ENCODE measurements at regions not wholly inside any gene's neighbourhood (a gene's known extent, or its start where the extent isn't known, plus 50 kb on each side); places are given as distances from the start of the nearest gene placed in this dataset.

DNA sequence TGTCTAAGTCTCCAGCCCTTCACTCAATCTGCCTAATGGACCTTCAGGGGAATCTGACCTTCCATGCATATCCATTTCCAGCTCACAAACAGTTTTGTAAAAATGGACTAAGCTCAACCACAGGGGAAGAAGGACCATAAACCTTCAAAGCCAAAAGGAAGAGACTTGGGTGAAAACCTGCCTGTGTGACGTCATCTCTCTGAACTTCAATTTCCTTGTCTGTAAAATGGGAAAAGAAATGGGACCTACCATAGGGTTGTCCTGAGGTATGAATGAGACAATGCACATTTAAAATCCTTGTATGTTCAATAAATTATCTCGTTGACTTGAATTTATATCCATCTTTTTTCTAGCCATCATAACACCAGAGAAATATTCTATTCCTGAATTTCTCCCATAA is 370.7 kb downstream of the INSC start:
- no peaks in the 10 kb centered on the region; a peak in 1 of 4 replicates for H3K4me1 Mint-ChIP-seq
- no peak overlapping the region for H2BK12ac ChIP-seq (ENCODE audit: insufficient read length, low read depth, low read length)
- no peak overlapping the region for H3K23ac ChIP-seq (ENCODE audit: insufficient read length, low read depth, low read length)
- no peak overlapping the region for H2AK5ac ChIP-seq (ENCODE audit: insufficient read length, low read length)
- H3K27ac Mint-ChIP-seq: no peak overlapping the region
- H3T11ph ChIP-seq (ENCODE audit: low read length): no peak overlapping the region
- no peak overlapping the region for H4K91ac ChIP-seq (ENCODE audit: insufficient read length, low read depth, low read length)
- H2BK5ac ChIP-seq (ENCODE audit: insufficient read length, low read length): no peak overlapping the region
- H2AFZ ChIP-seq (ENCODE audit: low read length): no peak overlapping the region
- no peaks in the 10 kb centered on the region for H3K23me2 ChIP-seq (ENCODE audit: insufficient read length, low read depth, low read length, poor library complexity, severe bottlenecking)
- no peak overlapping the region for H3K18ac ChIP-seq (ENCODE audit: insufficient read length, low read depth, low read length)
- H4K5ac ChIP-seq (ENCODE audit: insufficient read length, low read depth, low read length): no peak overlapping the region
- H2BK120ac ChIP-seq (ENCODE audit: low read depth, low read length, poor library complexity, severe bottlenecking): no peak overlapping the region
- no peaks in the 10 kb centered on the region for H4K20me1 ChIP-seq (ENCODE audit: control insufficient read depth, insufficient read depth, insufficient read length)
- H2BK15ac ChIP-seq (ENCODE audit: low read depth, low read length): no peak overlapping the region
- no peak overlapping the region for H3K9ac ChIP-seq (ENCODE audit: extremely low read depth, insufficient read length, low read length)
- peaks cover 3% of the 10 kb centered on the region for H3K27me3 Mint-ChIP-seq (ENCODE audit: low read depth)
- no peak for DNase-seq
- H4K8ac ChIP-seq (replicated peaks; ENCODE audit: insufficient read length, low read depth, low read length): no peak overlapping the region
- H3K56ac ChIP-seq (ENCODE audit: insufficient read length, low read depth, low read length): no peak overlapping the region
- TF ChIP-seq, protein P1, sequence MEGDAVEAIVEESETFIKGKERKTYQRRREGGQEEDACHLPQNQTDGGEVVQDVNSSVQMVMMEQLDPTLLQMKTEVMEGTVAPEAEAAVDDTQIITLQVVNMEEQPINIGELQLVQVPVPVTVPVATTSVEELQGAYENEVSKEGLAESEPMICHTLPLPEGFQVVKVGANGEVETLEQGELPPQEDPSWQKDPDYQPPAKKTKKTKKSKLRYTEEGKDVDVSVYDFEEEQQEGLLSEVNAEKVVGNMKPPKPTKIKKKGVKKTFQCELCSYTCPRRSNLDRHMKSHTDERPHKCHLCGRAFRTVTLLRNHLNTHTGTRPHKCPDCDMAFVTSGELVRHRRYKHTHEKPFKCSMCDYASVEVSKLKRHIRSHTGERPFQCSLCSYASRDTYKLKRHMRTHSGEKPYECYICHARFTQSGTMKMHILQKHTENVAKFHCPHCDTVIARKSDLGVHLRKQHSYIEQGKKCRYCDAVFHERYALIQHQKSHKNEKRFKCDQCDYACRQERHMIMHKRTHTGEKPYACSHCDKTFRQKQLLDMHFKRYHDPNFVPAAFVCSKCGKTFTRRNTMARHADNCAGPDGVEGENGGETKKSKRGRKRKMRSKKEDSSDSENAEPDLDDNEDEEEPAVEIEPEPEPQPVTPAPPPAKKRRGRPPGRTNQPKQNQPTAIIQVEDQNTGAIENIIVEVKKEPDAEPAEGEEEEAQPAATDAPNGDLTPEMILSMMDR (conservative IDR thresholded peaks at IDR 0.05): no peak
- no peak overlapping the region for H3K4me2 ChIP-seq (ENCODE audit: insufficient read depth, insufficient read length, low read length)
- no peak overlapping the region for H3K4ac ChIP-seq (ENCODE audit: low read depth, low read length)
- H2BK20ac ChIP-seq (ENCODE audit: low read depth, low read length, poor library complexity, severe bottlenecking): no peak overlapping the region
- H3K27ac ChIP-seq (ENCODE audit: insufficient read length, low read depth, low read length): no peak overlapping the region
- no peaks in the 10 kb centered on the region for H3K27me3 ChIP-seq (ENCODE audit: insufficient read depth, low read length)
- no peaks in the 10 kb centered on the region for H3K9me3 ChIP-seq (ENCODE audit: control insufficient read depth, low read depth, low read length)
- no peaks in the 10 kb centered on the region for H3K4me1 ChIP-seq (ENCODE audit: insufficient read depth, low read length)
- H3K4me3 Mint-ChIP-seq: no peak overlapping the region
- no peak overlapping the region for H3K14ac ChIP-seq (ENCODE audit: insufficient read depth, low read length)
- no peaks in the 10 kb centered on the region for H3K9me3 Mint-ChIP-seq
- H3K36me3 Mint-ChIP-seq (ENCODE audit: insufficient read depth in 1 of 3, low read depth in 3 of 3): no peaks in the 10 kb centered on the region
- H3K79me1 ChIP-seq (ENCODE audit: insufficient read depth, low read depth, low read length, poor library complexity, severe bottlenecking): no peaks in the 10 kb centered on the region
- WGBS (ENCODE audit: extremely low coverage, insufficient read length, low lambda C conversion rate): no CpG with 5 or more reads among the region's 2 CpGs
- no peaks in the 10 kb centered on the region for H3K79me2 ChIP-seq (ENCODE audit: insufficient read depth, low read length)

Measured in H9 (cell line).